IMR-90 (cell line): ENCODE measurements at regions not wholly inside any gene's neighbourhood (a gene's known extent, or its start where the extent isn't known, plus 50 kb on each side); places are given as distances from the start of the nearest gene placed in this dataset.

Experiments used
- ATAC-seq: fragments of 200-7000 bp; cut with Tn5 transposase; 2 replicates; pipeline ENCODE4 v1.9.1; 2020; ENCODE audit warnings: low read depth, mild to moderate bottlenecking, moderate library complexity
- BruUV-seq: library from RNA; stranded (reverse); fragments of 400-500 nt; replicated peaks from 2 replicates; lab custom pipeline; 2021; lab: Mats Ljungman, UMichigan
- CTCF ChIA-PET: fragments of 300-600 bp; formaldehyde crosslinking; extraction: SDS; loops from one replicate; lab custom pipeline; 2021; ENCODE audit warnings: antibody characterized with exemption; lab: Yijun Ruan, JAX
- POLR2A ChIA-PET: fragments of 300-600 bp; sonication (Branson Sonifier 250); formaldehyde crosslinking; loops from one replicate; lab custom pipeline; 2022; ENCODE audit warnings: antibody characterized with exemption; ENCODE audit not compliant: unreplicated experiment; lab: Charles Lee
- DNase-seq: peaks from one replicate; pipeline ENCODE4 v3.0.0; 2013
- H2AFZ ChIP-seq: replicated peaks from 2 replicates; pipeline ENCODE3; 2013; ENCODE audit warnings: low read length, mild to moderate bottlenecking; ENCODE audit not compliant: poor library complexity
- H2AK5ac ChIP-seq: 2 replicates; pipeline ENCODE4 v1.6.1; 2013; ENCODE audit warnings: low read depth, low read length, inconsistent platforms
- H2AK9ac ChIP-seq: replicated peaks from 2 replicates; pipeline ENCODE3; 2013; ENCODE audit warnings: mild to moderate bottlenecking, low read depth, low read length, moderate library complexity; ENCODE audit not compliant: poor library complexity
- H2BK120ac ChIP-seq: 2 replicates; pipeline ENCODE4 v1.6.1; 2013; ENCODE audit warnings: low read depth, low read length, inconsistent platforms
- H2BK15ac ChIP-seq: 3 replicates; pipeline ENCODE4 v1.6.1; 2013; ENCODE audit warnings: low read depth, low read length, inconsistent platforms
- H2BK20ac ChIP-seq: 2 replicates; pipeline ENCODE4 v1.6.1; 2013; ENCODE audit warnings: low read depth, mild to moderate bottlenecking, inconsistent platforms, low read length, moderate library complexity
- H2BK5ac ChIP-seq: 2 replicates; pipeline ENCODE4 v1.6.1; 2013; ENCODE audit warnings: mild to moderate bottlenecking, low read depth, low read length, inconsistent platforms; ENCODE audit not compliant: poor library complexity, severe bottlenecking
- H3K14ac ChIP-seq: replicated peaks from 2 replicates; pipeline ENCODE4 v1.6.1; 2013; ENCODE audit warnings: low read depth, low read length, inconsistent platforms
- H3K18ac ChIP-seq: 2 replicates; pipeline ENCODE4 v1.6.1; 2013; ENCODE audit warnings: low read depth, low read length, control low read depth
- H3K23ac ChIP-seq: 2 replicates; pipeline ENCODE4 v1.6.1; 2013; ENCODE audit warnings: low read depth, low read length, inconsistent platforms
- H3K27ac ChIP-seq: 2 replicates; pipeline ENCODE4 v1.5.1; 2013; ENCODE audit warnings: mild to moderate bottlenecking, control low read depth, low read length; ENCODE audit not compliant: insufficient read depth
- H3K27me3 ChIP-seq: 2 replicates; pipeline ENCODE4 v1.6.1; 2013; ENCODE audit warnings: low read length; ENCODE audit not compliant: control insufficient read depth, insufficient read depth
- H3K36me3 ChIP-seq: 2 replicates; pipeline ENCODE4 v1.6.1; 2013; ENCODE audit warnings: low read length, mixed read lengths; ENCODE audit not compliant: control insufficient read depth, insufficient read depth
- H3K4ac ChIP-seq: 2 replicates; pipeline ENCODE4 v1.6.1; 2013; ENCODE audit warnings: low read depth, low read length, inconsistent platforms
- H3K4me1 ChIP-seq: 2 replicates; pipeline ENCODE4 v1.6.1; 2013; ENCODE audit warnings: low read length, mixed read lengths; ENCODE audit not compliant: control insufficient read depth, insufficient read depth
- H3K4me2 ChIP-seq: 2 replicates; pipeline ENCODE4 v1.6.1; 2013; ENCODE audit warnings: low read depth, mild to moderate bottlenecking, control low read depth, low read length, moderate library complexity
- H3K4me3 ChIP-seq: 2 replicates; pipeline ENCODE4 v1.5.1; 2013; ENCODE audit warnings: low read depth, mild to moderate bottlenecking, control low read depth, low read length, moderate library complexity; ENCODE audit not compliant: insufficient read depth
- H3K56ac ChIP-seq: 2 replicates; pipeline ENCODE4 v1.6.1; 2013; ENCODE audit warnings: low read length, inconsistent platforms; ENCODE audit not compliant: insufficient read depth; ENCODE audit errors: extremely low read depth
- H3K79me1 ChIP-seq, 2 experiments: 2 replicates each; pipeline ENCODE4 v1.6.1; 2013; ENCODE audit warnings: low read length in 2 of 2, inconsistent platforms in 1 of 2, low read depth in 1 of 2
- H3K9ac ChIP-seq: 2 replicates; pipeline ENCODE4 v1.6.1; 2013; ENCODE audit warnings: low read depth, low read length, control low read depth
- H3K9me1 ChIP-seq: 2 replicates; pipeline ENCODE4 v1.6.1; 2013; ENCODE audit warnings: low read length, inconsistent platforms; ENCODE audit not compliant: insufficient read depth
- H3K9me3 ChIP-seq: 2 replicates; pipeline ENCODE4 v1.6.1; 2013; ENCODE audit warnings: low read length; ENCODE audit not compliant: control insufficient read depth, insufficient read depth
- H4K20me1 ChIP-seq: 2 replicates; pipeline ENCODE4 v1.6.1; 2013; ENCODE audit warnings: low read length, inconsistent platforms; ENCODE audit not compliant: insufficient read depth
- H4K5ac ChIP-seq: 2 replicates; pipeline ENCODE4 v1.6.1; 2013; ENCODE audit warnings: mild to moderate bottlenecking, low read depth, low read length, control low read depth
- H4K8ac ChIP-seq, 2 experiments: 2 replicates each; pipeline ENCODE4 v1.6.1; 2013; ENCODE audit warnings: low read depth in 2 of 2, low read length in 2 of 2, control low read depth in 1 of 2, inconsistent platforms in 1 of 2
- H4K91ac ChIP-seq: 2 replicates; pipeline ENCODE4 v1.6.1; 2013; ENCODE audit warnings: low read depth, low read length, inconsistent platforms; ENCODE audit not compliant: insufficient read depth
- BHLHE40 ChIP-seq: fragments of 150-350 bp; IDR thresholded peaks from 2 replicates; pipeline ENCODE4 v1.6.1; 2016; ENCODE audit warnings: mild to moderate bottlenecking, low read depth, low read length
- CEBPB ChIP-seq: IDR thresholded peaks from 2 replicates; pipeline ENCODE4 v1.6.1; 2012; ENCODE audit warnings: low read depth, low read length, improper control_type of control experiment
- CHD1 ChIP-seq: IDR thresholded peaks from 2 replicates; pipeline ENCODE4 v1.6.1; 2012; ENCODE audit warnings: low read depth, low read length, improper control_type of control experiment
- CTCF ChIP-seq: conservative IDR thresholded peaks from 2 replicates; pipeline ENCODE4 v1.5.1; 2012; ENCODE audit warnings: mild to moderate bottlenecking, low read depth, low read length, improper control_type of control experiment
- FOS ChIP-seq: fragments of 150-350 bp; IDR thresholded peaks from 2 replicates; pipeline ENCODE4 v1.6.1; 2016; ENCODE audit warnings: low read depth, low read length
- MAFK ChIP-seq: IDR thresholded peaks from 2 replicates; pipeline ENCODE4 v1.6.1; 2012; ENCODE audit warnings: low read depth, low read length, improper control_type of control experiment
- MAZ ChIP-seq: IDR thresholded peaks from 2 replicates; pipeline ENCODE4 v1.6.1; 2012; ENCODE audit warnings: low read depth, mild to moderate bottlenecking, low read length, improper control_type of control experiment, moderate library complexity, borderline replicate concordance
- MXI1 ChIP-seq: IDR thresholded peaks from 2 replicates; pipeline ENCODE4 v1.6.1; 2012; ENCODE audit warnings: low read depth, mild to moderate bottlenecking, low read length, moderate library complexity, borderline replicate concordance
- NFE2L2 ChIP-seq: fragments of 150-350 bp; IDR thresholded peaks from 2 replicates; pipeline ENCODE4 v1.6.1; 2016; ENCODE audit warnings: low read depth, mild to moderate bottlenecking, low read length
- POLR2A ChIP-seq: IDR thresholded peaks from 2 replicates; pipeline ENCODE4 v1.6.1; 2012; ENCODE audit warnings: mild to moderate bottlenecking, low read depth, low read length
- RAD21 ChIP-seq: IDR thresholded peaks from 2 replicates; pipeline ENCODE4 v1.6.1; 2012; ENCODE audit warnings: low read length, improper control_type of control experiment
- RCOR1 ChIP-seq: IDR thresholded peaks from 2 replicates; pipeline ENCODE4 v1.6.1; 2012; ENCODE audit warnings: mild to moderate bottlenecking, low read length, improper control_type of control experiment; ENCODE audit not compliant: insufficient replicate concordance
- RFX5 ChIP-seq: IDR thresholded peaks from 2 replicates; pipeline ENCODE4 v1.8.0; 2012; ENCODE audit warnings: low read depth, mild to moderate bottlenecking, low read length, moderate library complexity
- SMC3 ChIP-seq: fragments of 150-350 bp; IDR thresholded peaks from 2 replicates; pipeline ENCODE4 v1.6.1; 2016; ENCODE audit warnings: low read depth, mild to moderate bottlenecking, antibody characterized with exemption, low read length, moderate library complexity
- USF2 ChIP-seq: fragments of 150-350 bp; IDR thresholded peaks from 2 replicates; pipeline ENCODE4 v1.6.1; 2017; ENCODE audit warnings: mild to moderate bottlenecking, antibody characterized with exemption, low read length, low read depth
- WGBS, 2 experiments: methylation state at CpG; one replicate each; pipeline versions ENCODE4 v1.1.5 to v1.1.7; 2013; ENCODE audit warnings: missing lambda C conversion rate in 2 of 2; ENCODE audit not compliant: insufficient read length in 1 of 2; ENCODE audit errors: extremely low coverage in 2 of 2; 5-methylcytosine and 5-hydroxymethylcytosine counted together
- dilution Hi-C: fragments of 300-500 bp; cut with HindIII; formaldehyde crosslinking; loops from one replicate; pipeline ENCODE4 v1.14.3; 2018; ENCODE audit warnings: low sequenced_read_pairs; ENCODE audit not compliant: unreplicated experiment
- in situ Hi-C: fragments of 300-500 bp; cut with MboI; formaldehyde crosslinking; loops from 3 replicates; pipeline ENCODE4 v1.14.3; 2019; ENCODE audit warnings: low sequenced_read_pairs, inconsistent platforms, mixed read lengths
- intact Hi-C: fragments of 100-400 bp; cut with micrococcal nuclease; formaldehyde crosslinking; loops from 2 replicates; pipeline ENCODE4 v1.10.0; 2022
- TF ChIP-seq, protein P1 (sequence below): fragments of 150-350 bp; IDR thresholded peaks from 2 replicates; pipeline ENCODE4 v1.6.1; 2016; ENCODE audit warnings: low read depth, mild to moderate bottlenecking, low read length, moderate library complexity, borderline replicate concordance

GRCh38 chr17:79214940-79215604 lies 140.4 kb downstream of the ENGASE start:
- no TSS peak for BruUV-seq
- Histone ChIP-seq H3K79me1 (no peaks in the 10 kb centered on the region), H3K23ac (no peak overlapping the region), H2AK9ac (no peak overlapping the region), H2AFZ (no peak overlapping the region), H3K4ac (no peak overlapping the region), H3K9ac (no peak overlapping the region), H3K36me3 (no peaks in the 10 kb centered on the region), H3K18ac (no peak overlapping the region), H2AK5ac (no peak overlapping the region), H3K56ac (no peak overlapping the region), H2BK5ac (no peak overlapping the region), H2BK120ac (no peak overlapping the region), H4K5ac (no peak overlapping the region), H3K9me1 (no peaks in the 10 kb centered on the region), H2BK15ac (no peak overlapping the region), H3K27me3 (peaks cover 43% of the 10 kb centered on the region), H4K91ac (no peak overlapping the region), H3K4me2 (no peak overlapping the region), H4K20me1 (no peaks in the 10 kb centered on the region), H2BK20ac (no peak overlapping the region), H3K4me3 (no peak overlapping the region), H4K8ac (no peak overlapping the region), H3K27ac (no peak overlapping the region), H3K4me1 (no peaks in the 10 kb centered on the region), H3K14ac (no peak overlapping the region), H3K9me3 (no peaks in the 10 kb centered on the region)
- CTCF ChIA-PET, result no interaction called here
- in situ Hi-C loops, result no loop called here
- dilution Hi-C loops, result no loop called here
- no peak for DNase-seq
- WGBS, 2 experiments, result 27% methylated on average over 6 of the region's 20 CpGs; no CpG with 5 or more reads in 1 of the 2 experiments
- intact Hi-C loops, result no loop called here
- no peak for ATAC-seq
- no peak for TF ChIP-seq CTCF
- no peak for TF ChIP-seq NFE2L2
- TF ChIP-seq CHD1, result no peak
- TF ChIP-seq MAFK, result no peak
- no peak for TF ChIP-seq POLR2A
- no peak for TF ChIP-seq BHLHE40
- TF ChIP-seq MAZ, result no peak
- no peak for TF ChIP-seq RFX5
- TF ChIP-seq SMC3, result no peak
- TF ChIP-seq, protein P1, sequence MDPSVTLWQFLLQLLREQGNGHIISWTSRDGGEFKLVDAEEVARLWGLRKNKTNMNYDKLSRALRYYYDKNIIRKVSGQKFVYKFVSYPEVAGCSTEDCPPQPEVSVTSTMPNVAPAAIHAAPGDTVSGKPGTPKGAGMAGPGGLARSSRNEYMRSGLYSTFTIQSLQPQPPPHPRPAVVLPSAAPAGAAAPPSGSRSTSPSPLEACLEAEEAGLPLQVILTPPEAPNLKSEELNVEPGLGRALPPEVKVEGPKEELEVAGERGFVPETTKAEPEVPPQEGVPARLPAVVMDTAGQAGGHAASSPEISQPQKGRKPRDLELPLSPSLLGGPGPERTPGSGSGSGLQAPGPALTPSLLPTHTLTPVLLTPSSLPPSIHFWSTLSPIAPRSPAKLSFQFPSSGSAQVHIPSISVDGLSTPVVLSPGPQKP, result no peak
- no peak for TF ChIP-seq USF2
- no peak for TF ChIP-seq RCOR1
- no peak for TF ChIP-seq FOS
- no peak for TF ChIP-seq CEBPB
- TF ChIP-seq MXI1, result no peak
- TF ChIP-seq RAD21, result no peak
- POLR2A ChIA-PET, result no interaction called here
